Heart left ventricle (tissue), 16 donors: ENCODE measurements at regions not wholly inside any gene's neighbourhood (a gene's known extent, or its start where the extent isn't known, plus 50 kb on each side); places are given as distances from the start of the nearest gene placed in this dataset.

ENCODE experiments used
- ATAC-seq, 4 donors: fragments of 200-7000 bp; cut with Tn5 transposase; one replicate each; pipeline ENCODE4 v1.9.1; 2020 to 2022; ENCODE audit warnings: moderate library complexity in 4 of 4, mild to moderate bottlenecking in 3 of 4, moderate number of reproducible peaks in 1 of 4
- DNase-seq, 5 donors: peaks; one replicate each; pipeline ENCODE4 v3.0.0-alpha.2; 2020
- H3K27ac ChIP-seq, 12 donors: fragments of 200-600 bp; sonication (generic) in 4 of 12; one replicate each; pipeline versions ENCODE4 v1.5.0 to v1.8.0; 2016 to 2022; ENCODE audit warnings: mild to moderate bottlenecking in 2 of 12
- H3K27me3 ChIP-seq, 9 donors: fragments of 200-600 bp; sonication (generic) in 2 of 9; one replicate each; pipeline versions ENCODE4 v1.5.1 to v1.8.0; 2016 to 2022; ENCODE audit warnings: mild to moderate bottlenecking in 3 of 9
- H3K36me3 ChIP-seq, 9 donors: fragments of 200-600 bp; sonication (generic) in 2 of 9; one replicate each; pipeline versions ENCODE4 v1.5.0 to v1.8.0; 2018 to 2022; ENCODE audit warnings: mild to moderate bottlenecking in 2 of 9
- H3K4me1 ChIP-seq, 12 donors: fragments of 200-600 bp; sonication (generic) in 4 of 12; one replicate each; pipeline versions ENCODE4 v1.5.0 to v1.8.0; 2016 to 2022; ENCODE audit warnings: mild to moderate bottlenecking in 3 of 12
- H3K4me3 ChIP-seq, 12 donors: fragments of 200-600 bp; sonication (generic) in 4 of 12; one replicate each; pipeline versions ENCODE4 v1.5.0 to v1.8.0; 2017 to 2022; ENCODE audit warnings: mild to moderate bottlenecking in 9 of 12, moderate library complexity in 4 of 12
- H3K9me3 ChIP-seq, 12 donors: fragments of 200-600 bp; sonication (generic) in 4 of 12; one replicate each; pipeline versions ENCODE4 v1.5.0 to v1.8.0; 2016 to 2022; ENCODE audit warnings: mild to moderate bottlenecking in 1 of 12
- POLR2A ChIP-seq, 2 donors: fragments of 450-650 bp; IDR thresholded peaks; one replicate each; pipeline ENCODE4 v1.6.1; 2017; ENCODE audit warnings: antibody characterized with exemption in 2 of 2, mild to moderate bottlenecking in 2 of 2, moderate library complexity in 2 of 2
- WGBS, 4 donors: extraction: QIAGEN DNeasy Blood & Tissue Kit in 2 of 4; methylation state at CpG; one replicate each; pipeline versions ENCODE4 v1.1.5 to v1.1.7; 2013 to 2018; 5-methylcytosine and 5-hydroxymethylcytosine counted together
- intact Hi-C, 10 donors: fragments of 100-400 bp; cut with DNase I; formaldehyde crosslinking; loops; one replicate each; pipeline versions ENCODE4 v1.11.1 to v1.14.2; 2022
- TF ChIP-seq, protein P1 (sequence below), 12 donors: fragments of 200-600 bp; sonication (generic) in 4 of 12; IDR thresholded peaks; one replicate each; pipeline versions ENCODE4 v1.5.0 to v1.8.0; 2018 to 2022; ENCODE audit warnings: antibody characterized with exemption in 12 of 12, mild to moderate bottlenecking in 5 of 12
- donor health status: ischemic (EF 13 %, LVEDD 7.1; RV severe dilation, severe dysfunction).
- donor health status: healthy with polysubstance abuse.
- donor health status: DM: no; HTN: yes; CAD: no.
- donor health status: DM: no; HTN: no; CAD: no.
- donor health status: ischemic (EF 25% LVEDD 6.9; RV normal size, moderate dysfunction).
- donor health status: ischemic (EF 25% LVEDD 5.7; RV mildly dilated, moderate dysfunction).
- donor health status: healthy.
- donor health status: DM: yes; HTN: yes; CAD: no.
- donor health status: ischemic (EF 35%, LVEDD 5.7; RV mildly dilated, moderate dysfunction).
- donor health status: nonischemic (EF 11% LVEDD 7.7; RV severe dilation, severe dysfunction).
- donor health status: DM: yes; HTN: yes; CAD: no.
- donor health status: PGD.
- donor health status: ischemic (EF 29% LVEDD 5.4; RV normal size, mild dysfunction).
- donor health status: nonischemic (EF 23%, LVEDD 6.1; RV moderate dilation, normal function).

DNA sequence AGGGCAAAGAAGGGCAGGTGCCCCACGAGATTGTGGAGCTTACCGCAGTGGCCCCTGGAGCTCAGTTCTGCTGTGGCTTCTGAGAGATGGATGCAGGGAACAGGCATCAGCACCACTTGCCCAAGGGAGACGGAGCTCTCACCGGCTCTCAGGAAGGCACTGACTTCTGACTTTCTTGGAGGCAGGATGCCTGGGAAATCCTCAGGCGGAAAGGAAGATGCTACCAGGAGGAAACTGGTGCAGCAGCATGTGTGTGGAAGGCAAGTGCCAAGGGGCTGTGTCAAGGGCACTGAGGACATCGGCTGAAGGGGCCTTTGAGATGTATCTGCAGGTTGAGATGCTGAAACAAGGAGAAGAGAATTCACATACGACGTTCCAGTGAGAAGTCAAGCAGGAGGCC, 64.0 kb downstream of the FOXA2 start:
- Histone ChIP-seq H3K4me1 (no peaks in the 10 kb centered on the region), H3K36me3 (no peaks in the 10 kb centered on the region), H3K4me3 (no peak overlapping the region), H3K27me3 (peaks cover 0 to 34% (median 3%) of the 10 kb centered on the region in 9 donors), H3K9me3 (no peaks in the 10 kb centered on the region), H3K27ac (no peak overlapping the region)
- no peak for ATAC-seq
- WGBS, 4 donors = 77 to 82% (median 80%) methylated on average over 8 of the region's 8 CpGs
- DNase-seq = no peak
- intact Hi-C loops = no loop called here
- TF ChIP-seq POLR2A (IDR thresholded peaks at IDR 0.05) = no peak
- TF ChIP-seq, protein P1, sequence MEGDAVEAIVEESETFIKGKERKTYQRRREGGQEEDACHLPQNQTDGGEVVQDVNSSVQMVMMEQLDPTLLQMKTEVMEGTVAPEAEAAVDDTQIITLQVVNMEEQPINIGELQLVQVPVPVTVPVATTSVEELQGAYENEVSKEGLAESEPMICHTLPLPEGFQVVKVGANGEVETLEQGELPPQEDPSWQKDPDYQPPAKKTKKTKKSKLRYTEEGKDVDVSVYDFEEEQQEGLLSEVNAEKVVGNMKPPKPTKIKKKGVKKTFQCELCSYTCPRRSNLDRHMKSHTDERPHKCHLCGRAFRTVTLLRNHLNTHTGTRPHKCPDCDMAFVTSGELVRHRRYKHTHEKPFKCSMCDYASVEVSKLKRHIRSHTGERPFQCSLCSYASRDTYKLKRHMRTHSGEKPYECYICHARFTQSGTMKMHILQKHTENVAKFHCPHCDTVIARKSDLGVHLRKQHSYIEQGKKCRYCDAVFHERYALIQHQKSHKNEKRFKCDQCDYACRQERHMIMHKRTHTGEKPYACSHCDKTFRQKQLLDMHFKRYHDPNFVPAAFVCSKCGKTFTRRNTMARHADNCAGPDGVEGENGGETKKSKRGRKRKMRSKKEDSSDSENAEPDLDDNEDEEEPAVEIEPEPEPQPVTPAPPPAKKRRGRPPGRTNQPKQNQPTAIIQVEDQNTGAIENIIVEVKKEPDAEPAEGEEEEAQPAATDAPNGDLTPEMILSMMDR (IDR thresholded peaks at IDR 0.05) = no peak

DNA sequence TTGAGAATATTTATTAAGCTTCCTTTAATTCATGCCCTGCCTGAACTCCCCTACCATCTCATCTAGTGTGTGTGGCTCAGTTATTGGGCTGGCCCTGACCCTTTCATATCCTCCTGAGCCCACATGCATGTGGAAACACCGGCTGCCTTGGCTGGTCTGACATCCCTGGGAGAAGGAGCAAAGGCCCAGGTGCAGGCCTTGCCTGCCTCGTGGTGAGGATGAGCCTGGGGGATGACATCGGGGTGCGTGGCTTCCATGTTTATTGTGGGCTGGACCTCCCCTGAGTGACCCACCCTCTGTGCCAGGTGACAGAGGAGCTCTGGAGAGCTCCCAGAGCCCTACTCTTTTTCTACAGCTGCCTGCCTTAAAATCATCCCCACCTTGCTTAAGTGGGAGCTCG, 69.1 kb downstream of the FOXA2 start:
- no peak overlapping the region for H3K4me3 ChIP-seq
- H3K9me3 ChIP-seq = no peaks in the 10 kb centered on the region
- ATAC-seq = no peak
- H3K27me3 ChIP-seq = peaks cover 0 to 28% (median 0%) of the 10 kb centered on the region in 9 donors
- DNase-seq = no peak
- intact Hi-C loops = loop anchor here in 1 of 10 donors (10.0 kb wide), 1 partner anchor 50 kb away; no protein-coding TSS in a partner anchor
- WGBS, 4 donors = 74 to 78% (median 77%) methylated on average over 5 of the region's 5 CpGs
- no peak overlapping the region for H3K27ac ChIP-seq
- H3K36me3 ChIP-seq = no peaks in the 10 kb centered on the region
- TF ChIP-seq, protein P1 (IDR thresholded peaks at IDR 0.05) = no peak
- TF ChIP-seq POLR2A (IDR thresholded peaks at IDR 0.05) = no peak
- no peaks in the 10 kb centered on the region for H3K4me1 ChIP-seq

DNA sequence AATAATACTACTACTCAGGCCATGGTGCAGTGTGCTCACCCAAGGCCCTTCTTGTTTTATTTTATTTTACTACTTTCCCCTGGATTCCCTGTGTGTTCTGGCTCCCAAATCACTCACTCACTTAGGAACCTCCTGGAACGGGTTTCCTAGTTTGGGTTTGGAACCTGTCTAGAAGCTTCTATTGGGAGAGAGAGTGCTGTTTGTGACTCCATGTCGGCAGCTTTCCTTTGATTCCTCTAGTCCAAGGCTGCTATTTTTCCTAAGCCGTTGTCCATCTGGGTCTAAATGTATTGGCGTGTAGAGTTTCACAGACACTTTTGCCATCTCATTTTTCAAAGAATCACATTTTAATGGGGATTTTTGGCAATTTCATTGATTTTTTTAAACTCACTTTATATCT, 70.8 kb downstream of the FOXA2 start:
- no peaks in the 10 kb centered on the region for H3K36me3 ChIP-seq
- WGBS, 4 donors = 82 to 88% (median 86%) methylated on average over 4 of the region's 4 CpGs
- no peak for TF ChIP-seq POLR2A (IDR thresholded peaks at IDR 0.05)
- TF ChIP-seq, protein P1 (IDR thresholded peaks at IDR 0.05) = no peak
- H3K4me3 ChIP-seq = no peak overlapping the region
- peaks cover 0 to 28% (median 0%) of the 10 kb centered on the region in 9 donors for H3K27me3 ChIP-seq
- DNase-seq = no peak
- no peak overlapping the region for H3K27ac ChIP-seq
- no peaks in the 10 kb centered on the region for H3K4me1 ChIP-seq
- H3K9me3 ChIP-seq = no peaks in the 10 kb centered on the region
- ATAC-seq = no peak
- intact Hi-C loops = loop anchor here in 1 of 10 donors (10.0 kb wide), 1 partner anchor 51 kb away; no protein-coding TSS in a partner anchor

DNA sequence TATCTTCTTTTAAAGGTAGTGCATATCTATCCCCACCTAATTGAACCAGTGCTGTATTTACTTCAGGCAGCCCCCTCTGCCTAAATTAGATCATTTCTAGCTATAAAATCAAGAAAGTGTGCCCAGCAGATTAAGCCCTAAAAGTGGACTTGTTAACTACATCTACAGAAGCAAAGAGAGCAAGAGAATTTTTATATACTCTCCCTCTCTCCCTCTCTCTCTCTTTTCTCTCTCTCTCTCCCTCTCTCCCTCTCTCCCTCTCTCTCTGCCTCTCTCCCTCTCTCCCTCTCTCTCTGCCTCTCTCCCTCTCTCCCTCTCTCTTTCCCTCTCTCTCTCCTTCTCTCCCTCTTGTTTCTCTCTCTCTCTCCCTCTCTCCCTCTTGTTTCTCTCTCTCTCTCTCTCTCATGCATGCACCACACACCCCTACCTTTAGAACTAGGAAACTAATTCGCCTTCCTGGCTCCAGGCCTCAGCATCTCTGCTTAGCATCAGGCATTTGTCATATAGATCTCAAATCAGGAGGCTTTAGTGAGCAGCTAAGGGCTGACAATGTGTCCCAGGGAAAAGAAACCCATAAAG, 71.4 kb downstream of the FOXA2 start:
- no peak for TF ChIP-seq POLR2A (IDR thresholded peaks at IDR 0.05)
- TF ChIP-seq, protein P1 (IDR thresholded peaks at IDR 0.05) = no peak
- intact Hi-C loops = loop anchor here in 1 of 10 donors (10.0 kb wide), 1 partner anchor 52 kb away; no protein-coding TSS in a partner anchor
- Histone ChIP-seq H3K4me1 (no peaks in the 10 kb centered on the region), H3K27ac (no peak overlapping the region), H3K27me3 (peaks cover 0 to 28% (median 0%) of the 10 kb centered on the region in 9 donors), H3K36me3 (no peaks in the 10 kb centered on the region), H3K4me3 (no peak overlapping the region), H3K9me3 (no peaks in the 10 kb centered on the region)
- no peak for DNase-seq
- WGBS, 4 donors = 35 to 76% (median 61%) methylated on average over 1 of the region's 1 CpG
- ATAC-seq = no peak
